ENCODE measurements at regions not wholly inside any gene's neighbourhood (a gene's known extent, or its start where the extent isn't known, plus 50 kb on each side); places are given as distances from the start of the nearest gene placed in this dataset.

- DNase-seq (ENCODE audit: insufficient read length, low spot score) (no peak), FAIRE-seq (no peak)
- no peak for TF ChIP-seq CTCF (IDR thresholded peaks at IDR 0.05; ENCODE audit: insufficient read depth, missing control alignments)
Observed at GRCh38 chr10:57706576-57707299, 561.0 kb downstream of the IPMK start.

GRCh38 chr10:57706016-57706415 lies 561.7 kb downstream of the IPMK start:
- FAIRE-seq (no peak), DNase-seq (ENCODE audit: insufficient read length, low spot score) (no peak)
- no peak for TF ChIP-seq CTCF (IDR thresholded peaks at IDR 0.05; ENCODE audit: insufficient read depth, missing control alignments)

- TF ChIP-seq CTCF (IDR thresholded peaks at IDR 0.05; ENCODE audit: insufficient read depth, missing control alignments), result no peak
- DNase-seq (ENCODE audit: insufficient read length, low spot score) (no peak), FAIRE-seq (no peak)
Observed at GRCh38 chr10:57699944-57700343, 567.8 kb downstream of the IPMK start.

- DNase-seq (ENCODE audit: insufficient read length, low spot score), result no peak
- no peak for TF ChIP-seq CTCF (IDR thresholded peaks at IDR 0.05; ENCODE audit: insufficient read depth, missing control alignments)
- FAIRE-seq, result no peak
Observed at GRCh38 chr10:57696641-57697040, 571.1 kb downstream of the IPMK start.

- no peak for TF ChIP-seq CTCF (IDR thresholded peaks at IDR 0.05; ENCODE audit: insufficient read depth, missing control alignments)
- DNase-seq (ENCODE audit: insufficient read length, low spot score) (no peak), FAIRE-seq (no peak)
Observed at GRCh38 chr10:57694956-57695608, 572.6 kb downstream of the IPMK start.

GRCh38 chr10:57692255-57692980 lies 575.3 kb downstream of the IPMK start:
- FAIRE-seq, result no peak
- TF ChIP-seq CTCF (IDR thresholded peaks at IDR 0.05; ENCODE audit: insufficient read depth, missing control alignments), result no peak

More at GRCh38 chr10:57692255-57692980, 575.3 kb downstream of the IPMK start:
- DNase-seq (ENCODE audit: insufficient read length, low spot score), result no peak

Data from D721Med (cell line).